ENCODE measurements at regions not wholly inside any gene's neighbourhood (a gene's known extent, or its start where the extent isn't known, plus 50 kb on each side); places are given as distances from the start of the nearest gene placed in this dataset.

- ATAC-seq (no peak), DNase-seq (ENCODE audit: low spot score) (no peak)
- H3K36me3 Mint-ChIP-seq (ENCODE audit: low read depth) = no peaks in the 10 kb centered on the region
- no peak overlapping the region for H3K4me3 Mint-ChIP-seq
- Histone ChIP-seq H3K4me1 (ENCODE audit: insufficient read depth) (peaks cover 12% of the 10 kb centered on the region), H3K27ac (ENCODE audit: low read depth) (no peak overlapping the region), H3F3A (replicated peaks; ENCODE audit: low read depth) (peaks cover 10% of the 10 kb centered on the region; the same call in 1 of the 2 replicates), H3K27me3 (ENCODE audit: insufficient read depth) (no peaks in the 10 kb centered on the region), H3K4me2 (no peak overlapping the region), H3K4me3 (no peak overlapping the region), H3K9me2 (ENCODE audit: insufficient read depth) (peaks cover 9% of the 10 kb centered on the region; the same call in 1 of the 2 replicates), H3K79me2 (replicated peaks; ENCODE audit: insufficient read depth) (no peaks in the 10 kb centered on the region), H2AFZ (peak overlapping the region; percentile 26; the same call in 1 of the 2 replicates), H4K20me1 (replicated peaks; ENCODE audit: insufficient read depth) (no peaks in the 10 kb centered on the region), H3K36me3 (ENCODE audit: insufficient read depth) (no peaks in the 10 kb centered on the region)
- H3K27ac Mint-ChIP-seq = no peak overlapping the region
- H3K27me3 Mint-ChIP-seq (ENCODE audit: insufficient read depth, low read depth, poor library complexity) = no peaks in the 10 kb centered on the region
- no peak for TF ChIP-seq REST (IDR thresholded peaks at IDR 0.05; ENCODE audit: unreplicated experiment)
- TF ChIP-seq EZH2phosphoT487 (IDR thresholded peaks at IDR 0.05; ENCODE audit: unreplicated experiment) = no peak
- no peak for TF ChIP-seq ZNF114 (CRISPR knock-in tag; IDR thresholded peaks at IDR 0.05)
- TF ChIP-seq POLR2AphosphoS5 (IDR thresholded peaks at IDR 0.05; ENCODE audit: low read depth) = no peak
- no peak for TF ChIP-seq NANOG (IDR thresholded peaks at IDR 0.05; ENCODE audit: borderline replicate concordance)
- H3K4me1 Mint-ChIP-seq = peaks cover 19% of the 10 kb centered on the region
- H3K9me3 Mint-ChIP-seq = no peaks in the 10 kb centered on the region
Observed at GRCh38 chr7:41540601-41541000, 162.3 kb downstream of the INHBA start.

- H4K20me1 ChIP-seq (replicated peaks; ENCODE audit: insufficient read depth) = no peaks in the 10 kb centered on the region
- ATAC-seq (peak; percentile 97), DNase-seq (ENCODE audit: low spot score) (peak; percentile 64)
- H3K4me1 Mint-ChIP-seq = peaks cover 19% of the 10 kb centered on the region
- TF ChIP-seq POLR2AphosphoS5 (IDR thresholded peaks at IDR 0.05; ENCODE audit: low read depth) = no peak
- peak; percentile 88 for TF ChIP-seq ZNF462 (CRISPR knock-in tag; IDR thresholded peaks at IDR 0.05)
- TF ChIP-seq NANOG (IDR thresholded peaks at IDR 0.05; ENCODE audit: borderline replicate concordance) = peak; percentile 37; the same call in 1 of the 2 replicates
- TF ChIP-seq ETS1 (IDR thresholded peaks at IDR 0.05) = no peak
- H3F3A ChIP-seq (replicated peaks; ENCODE audit: low read depth) = peaks cover 10% of the 10 kb centered on the region; the same call in 1 of the 2 replicates
- H3K4me1 ChIP-seq (ENCODE audit: insufficient read depth) = peaks cover 12% of the 10 kb centered on the region
- H3K9me3 Mint-ChIP-seq = no peaks in the 10 kb centered on the region; the same call in 2 of the 3 replicates
- peak overlapping the region; percentile 87 for H3K27ac ChIP-seq (ENCODE audit: low read depth)
- H3K4me2 ChIP-seq = peak overlapping the region; percentile 60
- 0 out of 3 replicates have a peak, but pooled peaks cover 2% of the 10 kb centered on the region for H3K36me3 Mint-ChIP-seq (ENCODE audit: low read depth)
- no peaks in the 10 kb centered on the region for H3K36me3 ChIP-seq (ENCODE audit: insufficient read depth)
- no peaks in the 10 kb centered on the region for H3K27me3 Mint-ChIP-seq (ENCODE audit: insufficient read depth, low read depth, poor library complexity)
- no peaks in the 10 kb centered on the region for H3K79me2 ChIP-seq (replicated peaks; ENCODE audit: insufficient read depth)
- H3K9me2 ChIP-seq (ENCODE audit: insufficient read depth) = peaks cover 9% of the 10 kb centered on the region; the same call in 1 of the 2 replicates
- H3K4me3 Mint-ChIP-seq = peak overlapping the region; percentile 38; the same call in 2 of the 3 replicates
- peak overlapping the region; percentile 74; the same call in 1 of the 2 replicates for H3K27ac Mint-ChIP-seq
- H3K4me3 ChIP-seq = peak overlapping the region; percentile 2; the same call in 1 of the 2 replicates
- H3K27me3 ChIP-seq (ENCODE audit: insufficient read depth) = no peaks in the 10 kb centered on the region
- 0 out of 2 replicates have a peak overlapping the region, but pooled peaks have one; percentile 0 for H2AFZ ChIP-seq
Observed at GRCh38 chr7:41538810-41539724, 163.8 kb downstream of the INHBA start.

Data from GM23338 (cell line).